IMR-90 (cell line): ENCODE measurements at regions not wholly inside any gene's neighbourhood (a gene's known extent, or its start where the extent isn't known, plus 50 kb on each side); places are given as distances from the start of the nearest gene placed in this dataset.

ENCODE experiments used
- ATAC-seq: fragments of 200-7000 bp; cut with Tn5 transposase; 2 replicates; pipeline ENCODE4 v1.9.1; 2020; ENCODE audit warnings: low read depth, mild to moderate bottlenecking, moderate library complexity
- BruUV-seq: library from RNA; stranded (reverse); fragments of 400-500 nt; replicated peaks from 2 replicates; lab custom pipeline; 2021; lab: Mats Ljungman, UMichigan
- CTCF ChIA-PET: fragments of 300-600 bp; formaldehyde crosslinking; extraction: SDS; loops from one replicate; lab custom pipeline; 2021; ENCODE audit warnings: antibody characterized with exemption; lab: Yijun Ruan, JAX
- POLR2A ChIA-PET: fragments of 300-600 bp; sonication (Branson Sonifier 250); formaldehyde crosslinking; loops from one replicate; lab custom pipeline; 2022; ENCODE audit warnings: antibody characterized with exemption; ENCODE audit not compliant: unreplicated experiment; lab: Charles Lee
- DNase-seq: peaks from one replicate; pipeline ENCODE4 v3.0.0; 2013
- H2AFZ ChIP-seq: replicated peaks from 2 replicates; pipeline ENCODE3; 2013; ENCODE audit warnings: low read length, mild to moderate bottlenecking; ENCODE audit not compliant: poor library complexity
- H2AK5ac ChIP-seq: 2 replicates; pipeline ENCODE4 v1.6.1; 2013; ENCODE audit warnings: low read depth, low read length, inconsistent platforms
- H2AK9ac ChIP-seq: replicated peaks from 2 replicates; pipeline ENCODE3; 2013; ENCODE audit warnings: mild to moderate bottlenecking, low read depth, low read length, moderate library complexity; ENCODE audit not compliant: poor library complexity
- H2BK120ac ChIP-seq: 2 replicates; pipeline ENCODE4 v1.6.1; 2013; ENCODE audit warnings: low read depth, low read length, inconsistent platforms
- H2BK15ac ChIP-seq: 3 replicates; pipeline ENCODE4 v1.6.1; 2013; ENCODE audit warnings: low read depth, low read length, inconsistent platforms
- H2BK20ac ChIP-seq: 2 replicates; pipeline ENCODE4 v1.6.1; 2013; ENCODE audit warnings: low read depth, mild to moderate bottlenecking, inconsistent platforms, low read length, moderate library complexity
- H2BK5ac ChIP-seq: 2 replicates; pipeline ENCODE4 v1.6.1; 2013; ENCODE audit warnings: mild to moderate bottlenecking, low read depth, low read length, inconsistent platforms; ENCODE audit not compliant: poor library complexity, severe bottlenecking
- H3K14ac ChIP-seq: replicated peaks from 2 replicates; pipeline ENCODE4 v1.6.1; 2013; ENCODE audit warnings: low read depth, low read length, inconsistent platforms
- H3K18ac ChIP-seq: 2 replicates; pipeline ENCODE4 v1.6.1; 2013; ENCODE audit warnings: low read depth, low read length, control low read depth
- H3K23ac ChIP-seq: 2 replicates; pipeline ENCODE4 v1.6.1; 2013; ENCODE audit warnings: low read depth, low read length, inconsistent platforms
- H3K27ac ChIP-seq: 2 replicates; pipeline ENCODE4 v1.5.1; 2013; ENCODE audit warnings: mild to moderate bottlenecking, control low read depth, low read length; ENCODE audit not compliant: insufficient read depth
- H3K27me3 ChIP-seq: 2 replicates; pipeline ENCODE4 v1.6.1; 2013; ENCODE audit warnings: low read length; ENCODE audit not compliant: control insufficient read depth, insufficient read depth
- H3K36me3 ChIP-seq: 2 replicates; pipeline ENCODE4 v1.6.1; 2013; ENCODE audit warnings: low read length, mixed read lengths; ENCODE audit not compliant: control insufficient read depth, insufficient read depth
- H3K4ac ChIP-seq: 2 replicates; pipeline ENCODE4 v1.6.1; 2013; ENCODE audit warnings: low read depth, low read length, inconsistent platforms
- H3K4me1 ChIP-seq: 2 replicates; pipeline ENCODE4 v1.6.1; 2013; ENCODE audit warnings: low read length, mixed read lengths; ENCODE audit not compliant: control insufficient read depth, insufficient read depth
- H3K4me2 ChIP-seq: 2 replicates; pipeline ENCODE4 v1.6.1; 2013; ENCODE audit warnings: low read depth, mild to moderate bottlenecking, control low read depth, low read length, moderate library complexity
- H3K4me3 ChIP-seq: 2 replicates; pipeline ENCODE4 v1.5.1; 2013; ENCODE audit warnings: low read depth, mild to moderate bottlenecking, control low read depth, low read length, moderate library complexity; ENCODE audit not compliant: insufficient read depth
- H3K56ac ChIP-seq: 2 replicates; pipeline ENCODE4 v1.6.1; 2013; ENCODE audit warnings: low read length, inconsistent platforms; ENCODE audit not compliant: insufficient read depth; ENCODE audit errors: extremely low read depth
- H3K79me1 ChIP-seq, 2 experiments: 2 replicates each; pipeline ENCODE4 v1.6.1; 2013; ENCODE audit warnings: low read length in 2 of 2, inconsistent platforms in 1 of 2, low read depth in 1 of 2
- H3K9ac ChIP-seq: 2 replicates; pipeline ENCODE4 v1.6.1; 2013; ENCODE audit warnings: low read depth, low read length, control low read depth
- H3K9me1 ChIP-seq: 2 replicates; pipeline ENCODE4 v1.6.1; 2013; ENCODE audit warnings: low read length, inconsistent platforms; ENCODE audit not compliant: insufficient read depth
- H3K9me3 ChIP-seq: 2 replicates; pipeline ENCODE4 v1.6.1; 2013; ENCODE audit warnings: low read length; ENCODE audit not compliant: control insufficient read depth, insufficient read depth
- H4K20me1 ChIP-seq: 2 replicates; pipeline ENCODE4 v1.6.1; 2013; ENCODE audit warnings: low read length, inconsistent platforms; ENCODE audit not compliant: insufficient read depth
- H4K5ac ChIP-seq: 2 replicates; pipeline ENCODE4 v1.6.1; 2013; ENCODE audit warnings: mild to moderate bottlenecking, low read depth, low read length, control low read depth
- H4K8ac ChIP-seq, 2 experiments: 2 replicates each; pipeline ENCODE4 v1.6.1; 2013; ENCODE audit warnings: low read depth in 2 of 2, low read length in 2 of 2, control low read depth in 1 of 2, inconsistent platforms in 1 of 2
- H4K91ac ChIP-seq: 2 replicates; pipeline ENCODE4 v1.6.1; 2013; ENCODE audit warnings: low read depth, low read length, inconsistent platforms; ENCODE audit not compliant: insufficient read depth
- BHLHE40 ChIP-seq: fragments of 150-350 bp; IDR thresholded peaks from 2 replicates; pipeline ENCODE4 v1.6.1; 2016; ENCODE audit warnings: mild to moderate bottlenecking, low read depth, low read length
- CEBPB ChIP-seq: IDR thresholded peaks from 2 replicates; pipeline ENCODE4 v1.6.1; 2012; ENCODE audit warnings: low read depth, low read length, improper control_type of control experiment
- CHD1 ChIP-seq: IDR thresholded peaks from 2 replicates; pipeline ENCODE4 v1.6.1; 2012; ENCODE audit warnings: low read depth, low read length, improper control_type of control experiment
- ELK1 ChIP-seq: fragments of 150-350 bp; IDR thresholded peaks from 2 replicates; pipeline ENCODE4 v1.6.1; 2016; ENCODE audit warnings: low read depth, mild to moderate bottlenecking, low read length, moderate library complexity, borderline replicate concordance
- FOS ChIP-seq: fragments of 150-350 bp; IDR thresholded peaks from 2 replicates; pipeline ENCODE4 v1.6.1; 2016; ENCODE audit warnings: low read depth, low read length
- MAFK ChIP-seq: IDR thresholded peaks from 2 replicates; pipeline ENCODE4 v1.6.1; 2012; ENCODE audit warnings: low read depth, low read length, improper control_type of control experiment
- MAZ ChIP-seq: IDR thresholded peaks from 2 replicates; pipeline ENCODE4 v1.6.1; 2012; ENCODE audit warnings: low read depth, mild to moderate bottlenecking, low read length, improper control_type of control experiment, moderate library complexity, borderline replicate concordance
- MXI1 ChIP-seq: IDR thresholded peaks from 2 replicates; pipeline ENCODE4 v1.6.1; 2012; ENCODE audit warnings: low read depth, mild to moderate bottlenecking, low read length, moderate library complexity, borderline replicate concordance
- NFE2L2 ChIP-seq: fragments of 150-350 bp; IDR thresholded peaks from 2 replicates; pipeline ENCODE4 v1.6.1; 2016; ENCODE audit warnings: low read depth, mild to moderate bottlenecking, low read length
- POLR2A ChIP-seq: IDR thresholded peaks from 2 replicates; pipeline ENCODE4 v1.6.1; 2012; ENCODE audit warnings: mild to moderate bottlenecking, low read depth, low read length
- RAD21 ChIP-seq: IDR thresholded peaks from 2 replicates; pipeline ENCODE4 v1.6.1; 2012; ENCODE audit warnings: low read length, improper control_type of control experiment
- RCOR1 ChIP-seq: IDR thresholded peaks from 2 replicates; pipeline ENCODE4 v1.6.1; 2012; ENCODE audit warnings: mild to moderate bottlenecking, low read length, improper control_type of control experiment; ENCODE audit not compliant: insufficient replicate concordance
- RFX5 ChIP-seq: IDR thresholded peaks from 2 replicates; pipeline ENCODE4 v1.8.0; 2012; ENCODE audit warnings: low read depth, mild to moderate bottlenecking, low read length, moderate library complexity
- SMC3 ChIP-seq: fragments of 150-350 bp; IDR thresholded peaks from 2 replicates; pipeline ENCODE4 v1.6.1; 2016; ENCODE audit warnings: low read depth, mild to moderate bottlenecking, antibody characterized with exemption, low read length, moderate library complexity
- USF2 ChIP-seq: fragments of 150-350 bp; IDR thresholded peaks from 2 replicates; pipeline ENCODE4 v1.6.1; 2017; ENCODE audit warnings: mild to moderate bottlenecking, antibody characterized with exemption, low read length, low read depth
- WGBS, 2 experiments: methylation state at CpG; one replicate each; pipeline versions ENCODE4 v1.1.5 to v1.1.7; 2013; ENCODE audit warnings: missing lambda C conversion rate in 2 of 2; ENCODE audit not compliant: insufficient read length in 1 of 2; ENCODE audit errors: extremely low coverage in 2 of 2; 5-methylcytosine and 5-hydroxymethylcytosine counted together
- dilution Hi-C: fragments of 300-500 bp; cut with HindIII; formaldehyde crosslinking; loops from one replicate; pipeline ENCODE4 v1.14.3; 2018; ENCODE audit warnings: low sequenced_read_pairs; ENCODE audit not compliant: unreplicated experiment
- in situ Hi-C: fragments of 300-500 bp; cut with MboI; formaldehyde crosslinking; loops from 3 replicates; pipeline ENCODE4 v1.14.3; 2019; ENCODE audit warnings: low sequenced_read_pairs, inconsistent platforms, mixed read lengths
- intact Hi-C: fragments of 100-400 bp; cut with micrococcal nuclease; formaldehyde crosslinking; loops from 2 replicates; pipeline ENCODE4 v1.10.0; 2022
- TF ChIP-seq, protein P1 (sequence below): conservative IDR thresholded peaks from 2 replicates; pipeline ENCODE4 v1.5.1; 2012; ENCODE audit warnings: mild to moderate bottlenecking, low read depth, low read length, improper control_type of control experiment

DNA sequence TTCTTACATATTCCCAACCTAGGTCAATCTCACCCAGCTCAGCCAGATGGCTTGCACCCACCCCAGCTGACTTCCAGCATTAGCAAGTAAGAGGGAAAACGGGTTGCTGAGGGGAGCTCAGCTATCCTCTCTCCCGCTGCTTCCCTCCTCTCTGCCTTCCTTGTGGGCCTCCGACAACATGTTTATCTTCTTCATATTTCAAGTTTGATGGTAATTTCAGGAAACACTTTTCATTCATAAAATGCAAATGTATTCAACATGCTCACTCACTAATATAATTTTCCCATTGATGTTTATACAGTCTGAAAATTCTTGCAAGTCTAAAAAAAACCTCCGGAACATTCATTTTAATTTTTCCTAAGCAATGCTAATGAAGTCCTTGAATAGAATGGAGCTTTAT, 372.5 kb upstream of the B3GAT1 start:
- dilution Hi-C loops: no loop called here
- H4K8ac ChIP-seq: no peak overlapping the region
- intact Hi-C loops: loop anchor here (2.0 kb wide), 1 partner anchor 32 kb away; no protein-coding TSS in a partner anchor
- in situ Hi-C loops: no loop called here
- H2BK15ac ChIP-seq: no peak overlapping the region
- no CpG with 5 or more reads among the region's 4 CpGs for WGBS, 2 experiments
- H2BK120ac ChIP-seq: no peak overlapping the region
- no peak overlapping the region for H3K4ac ChIP-seq
- H3K18ac ChIP-seq: no peak overlapping the region
- no peak overlapping the region for H3K4me3 ChIP-seq
- H3K14ac ChIP-seq: no peak overlapping the region
- H3K79me1 ChIP-seq: no peaks in the 10 kb centered on the region
- no peak overlapping the region for H2BK5ac ChIP-seq
- H2AK5ac ChIP-seq: no peak overlapping the region
- H3K23ac ChIP-seq: no peak overlapping the region
- no peaks in the 10 kb centered on the region for H3K4me1 ChIP-seq
- no peaks in the 10 kb centered on the region for H4K20me1 ChIP-seq
- ATAC-seq: no peak
- H4K91ac ChIP-seq: no peak overlapping the region
- H3K4me2 ChIP-seq: no peak overlapping the region
- no peaks in the 10 kb centered on the region for H3K27me3 ChIP-seq
- POLR2A ChIA-PET: no interaction called here
- TF ChIP-seq RAD21 (no peak), CEBPB (no peak), FOS (no peak), RFX5 (no peak), NFE2L2 (no peak), CHD1 (no peak), RCOR1 (no peak), MAFK (no peak), MAZ (no peak), BHLHE40 (no peak), ELK1 (no peak), SMC3 (no peak), USF2 (no peak), MXI1 (no peak), POLR2A (no peak)
- TF ChIP-seq, protein P1, sequence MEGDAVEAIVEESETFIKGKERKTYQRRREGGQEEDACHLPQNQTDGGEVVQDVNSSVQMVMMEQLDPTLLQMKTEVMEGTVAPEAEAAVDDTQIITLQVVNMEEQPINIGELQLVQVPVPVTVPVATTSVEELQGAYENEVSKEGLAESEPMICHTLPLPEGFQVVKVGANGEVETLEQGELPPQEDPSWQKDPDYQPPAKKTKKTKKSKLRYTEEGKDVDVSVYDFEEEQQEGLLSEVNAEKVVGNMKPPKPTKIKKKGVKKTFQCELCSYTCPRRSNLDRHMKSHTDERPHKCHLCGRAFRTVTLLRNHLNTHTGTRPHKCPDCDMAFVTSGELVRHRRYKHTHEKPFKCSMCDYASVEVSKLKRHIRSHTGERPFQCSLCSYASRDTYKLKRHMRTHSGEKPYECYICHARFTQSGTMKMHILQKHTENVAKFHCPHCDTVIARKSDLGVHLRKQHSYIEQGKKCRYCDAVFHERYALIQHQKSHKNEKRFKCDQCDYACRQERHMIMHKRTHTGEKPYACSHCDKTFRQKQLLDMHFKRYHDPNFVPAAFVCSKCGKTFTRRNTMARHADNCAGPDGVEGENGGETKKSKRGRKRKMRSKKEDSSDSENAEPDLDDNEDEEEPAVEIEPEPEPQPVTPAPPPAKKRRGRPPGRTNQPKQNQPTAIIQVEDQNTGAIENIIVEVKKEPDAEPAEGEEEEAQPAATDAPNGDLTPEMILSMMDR: no peak
- no peak for DNase-seq
- H3K36me3 ChIP-seq: no peaks in the 10 kb centered on the region
- no peak overlapping the region for H2BK20ac ChIP-seq
- H3K9me3 ChIP-seq: peaks cover 31% of the 10 kb centered on the region
- no peaks in the 10 kb centered on the region for H3K9me1 ChIP-seq
- BruUV-seq: no TSS peak
- no peak overlapping the region for H4K5ac ChIP-seq
- no peak overlapping the region for H3K56ac ChIP-seq
- H3K9ac ChIP-seq: no peak overlapping the region
- H3K27ac ChIP-seq: no peak overlapping the region
- H2AK9ac ChIP-seq: no peak overlapping the region
- H2AFZ ChIP-seq: no peak overlapping the region
- CTCF ChIA-PET: no interaction called here
